H9 (cell line): ENCODE measurements at regions not wholly inside any gene's neighbourhood (a gene's known extent, or its start where the extent isn't known, plus 50 kb on each side); places are given as distances from the start of the nearest gene placed in this dataset.

Source experiments
- DNase-seq: peaks from one replicate; pipeline ENCODE4 v3.0.0-alpha.2; 2017
- H2AFZ ChIP-seq: one replicate; pipeline ENCODE4 v1.6.1; 2013; ENCODE audit warnings: mild to moderate bottlenecking, low read length, control low read depth, moderate library complexity
- H2AK5ac ChIP-seq: 2 replicates; pipeline ENCODE4 v1.6.1; 2013; ENCODE audit warnings: low read length, control low read depth, mixed read lengths; ENCODE audit not compliant: insufficient read length
- H2BK120ac ChIP-seq: one replicate; pipeline ENCODE4 v1.6.1; 2013; ENCODE audit warnings: low read depth, mild to moderate bottlenecking, low read length, control low read depth, inconsistent platforms; ENCODE audit not compliant: poor library complexity, severe bottlenecking
- H2BK12ac ChIP-seq: 2 replicates; pipeline ENCODE4 v1.6.1; 2013; ENCODE audit warnings: low read length, control low read depth, mixed read lengths, low read depth; ENCODE audit not compliant: insufficient read length
- H2BK15ac ChIP-seq: 2 replicates; pipeline ENCODE4 v1.6.1; 2013; ENCODE audit warnings: low read depth, low read length, control low read depth
- H2BK20ac ChIP-seq: one replicate; pipeline ENCODE4 v1.6.1; 2013; ENCODE audit warnings: low read depth, mild to moderate bottlenecking, low read length, control low read depth, inconsistent platforms; ENCODE audit not compliant: poor library complexity, severe bottlenecking
- H2BK5ac ChIP-seq: 2 replicates; pipeline ENCODE4 v1.6.1; 2013; ENCODE audit warnings: low read length, control low read depth, mixed read lengths; ENCODE audit not compliant: insufficient read length
- H3K14ac ChIP-seq: 2 replicates; pipeline ENCODE4 v1.6.1; 2013; ENCODE audit warnings: low read length, control low read depth; ENCODE audit not compliant: insufficient read depth
- H3K18ac ChIP-seq: 2 replicates; pipeline ENCODE4 v1.6.1; 2013; ENCODE audit warnings: low read depth, mild to moderate bottlenecking, mixed read lengths, low read length, control low read depth; ENCODE audit not compliant: insufficient read length
- H3K23ac ChIP-seq: 2 replicates; pipeline ENCODE4 v1.6.1; 2013; ENCODE audit warnings: low read length, control low read depth, mixed read lengths, low read depth; ENCODE audit not compliant: insufficient read length
- H3K23me2 ChIP-seq: 2 replicates; pipeline ENCODE4 v1.6.1; 2013; ENCODE audit warnings: low read depth, mild to moderate bottlenecking, mixed read lengths, low read length, control low read depth; ENCODE audit not compliant: insufficient read length, poor library complexity, severe bottlenecking
- H3K27ac ChIP-seq: 2 replicates; pipeline ENCODE4 v1.5.1; 2013; ENCODE audit warnings: low read length, control low read depth, mixed read lengths, low read depth; ENCODE audit not compliant: insufficient read length
- H3K27me3 ChIP-seq: 2 replicates; pipeline ENCODE4 v1.6.1; 2013; ENCODE audit warnings: low read length, control low read depth, inconsistent platforms; ENCODE audit not compliant: insufficient read depth
- H3K4ac ChIP-seq: 2 replicates; pipeline ENCODE4 v1.6.1; 2013; ENCODE audit warnings: low read depth, mild to moderate bottlenecking, control low read depth, inconsistent platforms, low read length, moderate library complexity
- H3K4me1 ChIP-seq: 2 replicates; pipeline ENCODE4 v1.6.1; 2013; ENCODE audit warnings: low read length, control low read depth, inconsistent platforms; ENCODE audit not compliant: insufficient read depth
- H3K4me2 ChIP-seq: 2 replicates; pipeline ENCODE4 v1.6.1; 2013; ENCODE audit warnings: low read length, control low read depth, mixed read lengths; ENCODE audit not compliant: insufficient read length, insufficient read depth
- H3K56ac ChIP-seq: 2 replicates; pipeline ENCODE4 v1.6.1; 2013; ENCODE audit warnings: low read depth, mild to moderate bottlenecking, mixed read lengths, low read length, control low read depth; ENCODE audit not compliant: insufficient read length
- H3K79me1 ChIP-seq: 2 replicates; pipeline ENCODE4 v1.6.1; 2013; ENCODE audit warnings: low read depth, mild to moderate bottlenecking, moderate library complexity, low read length, control low read depth, inconsistent platforms; ENCODE audit not compliant: insufficient read depth, poor library complexity, severe bottlenecking
- H3K79me2 ChIP-seq: 2 replicates; pipeline ENCODE4 v1.6.1; 2013; ENCODE audit warnings: low read length, control low read depth, inconsistent platforms; ENCODE audit not compliant: insufficient read depth
- H3K9ac ChIP-seq: 2 replicates; pipeline ENCODE4 v1.6.1; 2013; ENCODE audit warnings: low read length, control low read depth, mixed read lengths; ENCODE audit not compliant: insufficient read length; ENCODE audit errors: extremely low read depth
- H3K9me3 ChIP-seq: one replicate; pipeline ENCODE4 v1.6.1; 2013; ENCODE audit warnings: low read depth, low read length, inconsistent platforms; ENCODE audit not compliant: control insufficient read depth
- H3T11ph ChIP-seq: one replicate; pipeline ENCODE4 v1.6.1; 2013; ENCODE audit warnings: mild to moderate bottlenecking, low read length, control low read depth, inconsistent platforms
- H4K20me1 ChIP-seq: one replicate; pipeline ENCODE4 v1.6.1; 2013; ENCODE audit not compliant: control insufficient read depth, insufficient read length, insufficient read depth
- H4K5ac ChIP-seq: 2 replicates; pipeline ENCODE4 v1.6.1; 2013; ENCODE audit warnings: low read depth, mild to moderate bottlenecking, mixed read lengths, low read length, control low read depth; ENCODE audit not compliant: insufficient read length
- H4K8ac ChIP-seq: replicated peaks from 2 replicates; pipeline ENCODE4 v1.6.1; 2013; ENCODE audit warnings: low read length, control low read depth, mixed read lengths, low read depth; ENCODE audit not compliant: insufficient read length
- H4K91ac ChIP-seq: 2 replicates; pipeline ENCODE4 v1.6.1; 2013; ENCODE audit warnings: low read depth, mild to moderate bottlenecking, moderate library complexity, mixed read lengths, low read length, control low read depth; ENCODE audit not compliant: insufficient read length
- H3K27ac Mint-ChIP-seq, 3 experiments: 2 replicates in 2 of 3; 3 replicates in 1 of 3; pipeline ENCODE4 v1.8.0; 2020 to 2021; ENCODE audit warnings: mixed read lengths in 3 of 3, mild to moderate bottlenecking in 1 of 3, moderate library complexity in 1 of 3
- H3K27me3 Mint-ChIP-seq: 2 replicates; pipeline ENCODE4 v1.8.0; 2021; ENCODE audit warnings: low read depth, mild to moderate bottlenecking, moderate library complexity, mixed read lengths
- H3K36me3 Mint-ChIP-seq, 3 experiments: 2 replicates in 2 of 3; 3 replicates in 1 of 3; pipeline ENCODE4 v1.8.0; 2020 to 2021; ENCODE audit warnings: low read depth in 3 of 3, mixed read lengths in 3 of 3; ENCODE audit not compliant: insufficient read depth in 1 of 3
- H3K4me1 Mint-ChIP-seq, 2 experiments: 2 replicates each; pipeline ENCODE4 v1.8.0; 2020; ENCODE audit warnings: mixed read lengths in 2 of 2
- H3K4me3 Mint-ChIP-seq, 2 experiments: 2 replicates in 1 of 2; 3 replicates in 1 of 2; pipeline ENCODE4 v1.8.0; 2020 to 2021; ENCODE audit warnings: mild to moderate bottlenecking in 2 of 2, mixed read lengths in 2 of 2, moderate library complexity in 1 of 2
- H3K9me3 Mint-ChIP-seq, 2 experiments: 2 replicates in 1 of 2; 3 replicates in 1 of 2; pipeline ENCODE4 v1.8.0; 2020; ENCODE audit warnings: mild to moderate bottlenecking in 2 of 2, mixed read lengths in 2 of 2, moderate library complexity in 1 of 2
- TF ChIP-seq, protein P1 (sequence below): fragments of 200-600 bp; sonication (generic); conservative IDR thresholded peaks from 3 replicates; pipeline ENCODE4 v1.8.0; 2021; ENCODE audit warnings: antibody characterized with exemption, mild to moderate bottlenecking

- H3K9me3 ChIP-seq: no peaks in the 10 kb centered on the region
- H2AK5ac ChIP-seq: no peak overlapping the region
- no peak overlapping the region for H4K91ac ChIP-seq
- H2BK20ac ChIP-seq: no peak overlapping the region
- H3K27ac Mint-ChIP-seq: no peak overlapping the region
- no peaks in the 10 kb centered on the region for H3K23me2 ChIP-seq
- H3T11ph ChIP-seq: no peak overlapping the region
- H2BK5ac ChIP-seq: no peak overlapping the region
- no peaks in the 10 kb centered on the region for H3K27me3 ChIP-seq
- no peak overlapping the region for H2BK120ac ChIP-seq
- no peak overlapping the region for H3K56ac ChIP-seq
- H2BK15ac ChIP-seq: no peak overlapping the region
- H3K79me2 ChIP-seq: no peaks in the 10 kb centered on the region
- no peak overlapping the region for H2AFZ ChIP-seq
- H3K27ac ChIP-seq: no peak overlapping the region
- no peak overlapping the region for H4K8ac ChIP-seq
- DNase-seq: no peak
- no peaks in the 10 kb centered on the region for H3K4me1 ChIP-seq
- H3K79me1 ChIP-seq: no peaks in the 10 kb centered on the region
- H3K18ac ChIP-seq: no peak overlapping the region
- peaks cover 7% of the 10 kb centered on the region for H3K27me3 Mint-ChIP-seq
- no peak overlapping the region for H4K5ac ChIP-seq
- TF ChIP-seq, protein P1, sequence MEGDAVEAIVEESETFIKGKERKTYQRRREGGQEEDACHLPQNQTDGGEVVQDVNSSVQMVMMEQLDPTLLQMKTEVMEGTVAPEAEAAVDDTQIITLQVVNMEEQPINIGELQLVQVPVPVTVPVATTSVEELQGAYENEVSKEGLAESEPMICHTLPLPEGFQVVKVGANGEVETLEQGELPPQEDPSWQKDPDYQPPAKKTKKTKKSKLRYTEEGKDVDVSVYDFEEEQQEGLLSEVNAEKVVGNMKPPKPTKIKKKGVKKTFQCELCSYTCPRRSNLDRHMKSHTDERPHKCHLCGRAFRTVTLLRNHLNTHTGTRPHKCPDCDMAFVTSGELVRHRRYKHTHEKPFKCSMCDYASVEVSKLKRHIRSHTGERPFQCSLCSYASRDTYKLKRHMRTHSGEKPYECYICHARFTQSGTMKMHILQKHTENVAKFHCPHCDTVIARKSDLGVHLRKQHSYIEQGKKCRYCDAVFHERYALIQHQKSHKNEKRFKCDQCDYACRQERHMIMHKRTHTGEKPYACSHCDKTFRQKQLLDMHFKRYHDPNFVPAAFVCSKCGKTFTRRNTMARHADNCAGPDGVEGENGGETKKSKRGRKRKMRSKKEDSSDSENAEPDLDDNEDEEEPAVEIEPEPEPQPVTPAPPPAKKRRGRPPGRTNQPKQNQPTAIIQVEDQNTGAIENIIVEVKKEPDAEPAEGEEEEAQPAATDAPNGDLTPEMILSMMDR: no peak
- H3K4me2 ChIP-seq: no peak overlapping the region
- H3K4ac ChIP-seq: no peak overlapping the region
- H3K9ac ChIP-seq: no peak overlapping the region
- H3K4me1 Mint-ChIP-seq: peaks cover 6 to 15% of the 10 kb centered on the region in 2 experiments
- H2BK12ac ChIP-seq: no peak overlapping the region
- H4K20me1 ChIP-seq: no peaks in the 10 kb centered on the region
- H3K4me3 Mint-ChIP-seq: no peak overlapping the region
- H3K36me3 Mint-ChIP-seq: no peaks in the 10 kb centered on the region
- H3K9me3 Mint-ChIP-seq: no peaks in the 10 kb centered on the region
- H3K23ac ChIP-seq: no peak overlapping the region
- H3K14ac ChIP-seq: no peak overlapping the region
Observed at GRCh38 chr10:94091649-94092048, 97.9 kb downstream of the PLCE1 start.
